GM12878 (cell line): ENCODE measurements at regions not wholly inside any gene's neighbourhood (a gene's known extent, or its start where the extent isn't known, plus 50 kb on each side); places are given as distances from the start of the nearest gene placed in this dataset.

Experiments
- ATAC-seq: fragments of 200-7000 bp; cut with Tn5 transposase; 3 replicates; pipeline ENCODE4 v1.9.1; 2020; ENCODE audit warnings: mild to moderate bottlenecking, moderate library complexity
- BruUV-seq: library from RNA; stranded (reverse); fragments of 400-500 nt; replicated peaks from 2 replicates; lab custom pipeline; 2021; lab: Mats Ljungman, UMichigan
- CTCF ChIA-PET: fragments of 300-600 bp; sonication (Branson Sonifier 250); formaldehyde crosslinking; extraction: SDS; loops from one replicate; lab custom pipeline; 2021; ENCODE audit warnings: inconsistent platforms; lab: Yijun Ruan, JAX
- POLR2A ChIA-PET: fragments of 350-600 bp; formaldehyde crosslinking; extraction: SDS; loops from one replicate; lab custom pipeline; 2021; ENCODE audit warnings: inconsistent platforms; lab: Charles Lee
- RAD21 ChIA-PET: fragments of 300-600 bp; sonication (Branson Sonifier 250); formaldehyde crosslinking; loops from one replicate; lab custom pipeline; 2023; ENCODE audit warnings: antibody characterized with exemption; ENCODE audit not compliant: unreplicated experiment; lab: Charles Lee
- SMC1A ChIA-PET: fragments of 300-600 bp; sonication (Branson Sonifier 250); formaldehyde crosslinking; loops from one replicate; lab custom pipeline; 2023; ENCODE audit not compliant: unreplicated experiment, uncharacterized antibody; lab: Charles Lee
- DNase-seq: peaks from one replicate; pipeline ENCODE4 v3.0.0-alpha.2; 2011; ENCODE audit warnings: low read depth, low spot score
- FAIRE-seq: peaks from 3 replicates; lab custom pipeline; 2011; peaks lifted over from hg19 to GRCh38; lab: Jason Lieb, UNC
- H2AFZ ChIP-seq: 2 replicates; pipeline ENCODE4 v1.6.0; 2011; ENCODE audit warnings: low read depth, low read length, control low read depth; ENCODE audit not compliant: control insufficient read depth
- H3K27ac ChIP-seq: 2 replicates; pipeline ENCODE4 v1.5.1; 2011; ENCODE audit warnings: control low read depth; ENCODE audit not compliant: control insufficient read depth, insufficient read depth
- H3K27me3 ChIP-seq, 2 experiments: replicated peaks in 1 of 2; 2 replicates each; pipeline versions ENCODE4 v1.6.0 to v1.6.1; 2011; ENCODE audit warnings: low read length in 1 of 2; ENCODE audit not compliant: control insufficient read depth in 2 of 2, insufficient read depth in 2 of 2
- H3K36me3 ChIP-seq, 2 experiments: 2 replicates each; pipeline ENCODE4 v1.5.1; 2011; ENCODE audit warnings: low read length in 1 of 2; ENCODE audit not compliant: control insufficient read depth in 2 of 2, insufficient read depth in 2 of 2
- H3K4me1 ChIP-seq: 2 replicates; pipeline ENCODE4 v1.6.1; 2011; ENCODE audit warnings: mild to moderate bottlenecking, low read length, moderate library complexity, mixed read lengths; ENCODE audit not compliant: control insufficient read depth, insufficient read depth
- H3K4me2 ChIP-seq: 2 replicates; pipeline ENCODE4 v1.6.0; 2011; ENCODE audit warnings: control low read depth; ENCODE audit not compliant: control insufficient read depth, insufficient read depth
- H3K4me3 ChIP-seq: fragments of 200-600 bp; sonication (generic); 2 replicates; pipeline ENCODE4 v1.5.1; 2016
- H3K79me2 ChIP-seq: 2 replicates; pipeline ENCODE4 v1.6.0; 2011; ENCODE audit warnings: low read length; ENCODE audit not compliant: control insufficient read depth, insufficient read depth
- H3K9ac ChIP-seq: 2 replicates; pipeline ENCODE4 v1.8.0; 2011; ENCODE audit warnings: low read length, control low read depth, mixed read lengths; ENCODE audit not compliant: control insufficient read depth, insufficient read depth
- H3K9me3 ChIP-seq: replicated peaks from 3 replicates; pipeline ENCODE4 v1.5.1; 2011; ENCODE audit warnings: mild to moderate bottlenecking, low read length; ENCODE audit not compliant: control insufficient read depth, insufficient read depth
- H4K20me1 ChIP-seq: 2 replicates; pipeline ENCODE4 v1.6.0; 2011; ENCODE audit not compliant: control insufficient read depth, insufficient read depth
- BACH1 ChIP-seq: fragments of 450-650 bp; IDR thresholded peaks from 2 replicates; pipeline ENCODE4 v1.6.1; 2017; ENCODE audit warnings: mild to moderate bottlenecking, borderline replicate concordance
- EED ChIP-seq: sonication (generic); IDR thresholded peaks from 2 replicates; pipeline ENCODE4 v1.6.1; 2016; ENCODE audit warnings: antibody characterized with exemption, low read depth
- EP300 ChIP-seq, 2 experiments: fragments of 150-350 bp in 1 of 2; IDR thresholded peaks; 2 replicates each; pipeline ENCODE4 v1.6.1; 2011 to 2012; ENCODE audit warnings: low read depth in 2 of 2, low read length in 2 of 2, borderline replicate concordance in 1 of 2, improper control_type of control experiment in 1 of 2, inconsistent platforms in 1 of 2; ENCODE audit not compliant: control insufficient read depth in 1 of 2
- HDGF ChIP-seq: fragments of 450-650 bp; IDR thresholded peaks from 2 replicates; pipeline ENCODE4 v1.6.1; 2016; ENCODE audit warnings: antibody characterized with exemption
- MYC ChIP-seq: IDR thresholded peaks from 2 replicates; pipeline ENCODE4 v1.6.1; 2011; ENCODE audit warnings: mild to moderate bottlenecking, low read length, moderate library complexity, inconsistent platforms; ENCODE audit not compliant: insufficient read depth, insufficient replicate concordance, insufficient read length, severe bottlenecking
- NFYB ChIP-seq: IDR thresholded peaks from 2 replicates; pipeline ENCODE4 v1.6.1; 2011; ENCODE audit warnings: low read depth, mild to moderate bottlenecking, low read length, improper control_type of control experiment, moderate library complexity; ENCODE audit not compliant: insufficient read depth
- POU2F2 ChIP-seq: IDR thresholded peaks from 3 replicates; pipeline ENCODE4 v1.6.1; 2011; ENCODE audit warnings: low read depth, mild to moderate bottlenecking, low read length, borderline replicate concordance
- RUNX3 ChIP-seq: IDR thresholded peaks from 2 replicates; pipeline ENCODE4 v1.6.1; 2012; ENCODE audit warnings: low read length, inconsistent platforms
- SMAD5 ChIP-seq: IDR thresholded peaks from 2 replicates; pipeline ENCODE4 v1.6.1; 2016; ENCODE audit warnings: antibody characterized with exemption, low read depth
- STAT1 ChIP-seq: fragments of 450-650 bp; conservative IDR thresholded peaks from 2 replicates; pipeline ENCODE4 v1.6.1; 2014; ENCODE audit warnings: antibody characterized with exemption, mild to moderate bottlenecking
- STAT3 ChIP-seq: IDR thresholded peaks from 2 replicates; pipeline ENCODE4 v1.6.1; 2011; ENCODE audit warnings: low read depth, low read length, improper control_type of control experiment
- SUZ12 ChIP-seq: fragments of 200-600 bp; sonication (generic); IDR thresholded peaks from one replicate; pipeline ENCODE4 v1.6.1; 2018; ENCODE audit warnings: antibody characterized with exemption, mild to moderate bottlenecking; ENCODE audit not compliant: unreplicated experiment
- TAF1 ChIP-seq: IDR thresholded peaks from 2 replicates; pipeline ENCODE4 v1.6.1; 2011; ENCODE audit warnings: mild to moderate bottlenecking, low read depth, low read length, borderline replicate concordance
- ZSCAN29 ChIP-seq: fragments of 450-650 bp; IDR thresholded peaks from 2 replicates; pipeline ENCODE4 v1.6.1; 2017; ENCODE audit warnings: mild to moderate bottlenecking, moderate library complexity
- WGBS: methylation state at CpG from one replicate; pipeline ENCODE4 v1.1.6; 2016; ENCODE audit warnings: low lambda C conversion rate; ENCODE audit not compliant: insufficient replicate concordance, insufficient coverage; ENCODE audit errors: missing lambda C conversion rate; 5-methylcytosine and 5-hydroxymethylcytosine counted together
- in situ Hi-C: fragments of 300-500 bp; cut with MboI; formaldehyde crosslinking; loops from 9 replicates; pipeline ENCODE4 v1.14.3; 2018; ENCODE audit warnings: mixed read lengths
- intact Hi-C: fragments of 100-400 bp; cut with micrococcal nuclease; formaldehyde crosslinking; loops from one replicate; pipeline ENCODE4 v1.14.2; 2022; ENCODE audit not compliant: unreplicated experiment
- TF ChIP-seq, protein P1 (sequence below): fragments of 450-650 bp; formaldehyde crosslinking; IDR thresholded peaks from 2 replicates; pipeline ENCODE4 v1.5.0; 2022; ENCODE audit warnings: mild to moderate bottlenecking, missing genetic modification characterization
- TF ChIP-seq, protein P2 (sequence below): fragments of 450-650 bp; conservative IDR thresholded peaks from 2 replicates; pipeline ENCODE4 v1.6.1; 2017; ENCODE audit warnings: mild to moderate bottlenecking, moderate library complexity
- TF ChIP-seq, protein P3 (sequence below): fragments of 450-650 bp; IDR thresholded peaks from 2 replicates; pipeline ENCODE4 v1.6.1; 2017; ENCODE audit warnings: low read depth, mild to moderate bottlenecking, moderate library complexity

DNA sequence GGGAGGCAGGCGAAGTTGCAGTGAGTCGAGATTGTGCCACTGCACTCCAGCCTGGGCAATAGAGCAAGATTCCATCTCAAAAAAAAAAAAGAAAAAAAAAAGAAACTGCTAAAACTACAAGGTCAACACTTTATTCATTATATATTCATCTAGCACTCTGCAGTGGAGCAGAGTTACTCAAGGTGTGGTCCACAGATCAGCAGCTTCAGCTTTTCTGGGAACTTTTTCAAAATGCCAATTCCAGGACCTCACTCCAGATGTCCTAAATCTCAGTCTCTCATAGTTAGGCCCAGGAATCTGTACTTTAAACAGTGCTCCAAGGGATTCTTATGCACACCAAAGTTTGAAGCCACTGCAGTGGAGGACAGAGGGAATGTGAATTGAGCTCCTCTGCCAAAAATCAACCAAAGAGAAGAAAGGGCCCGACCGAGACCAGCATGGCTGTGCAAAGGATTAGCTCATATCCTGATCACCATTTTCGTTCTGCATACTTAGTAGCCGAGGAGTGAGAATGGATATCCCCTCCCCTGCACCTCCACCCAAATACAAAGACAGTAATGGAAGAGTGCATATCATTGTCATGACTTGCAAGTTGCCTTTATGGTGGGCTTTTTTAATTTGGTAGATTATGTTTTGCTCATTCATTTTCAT is 201.9 kb downstream of the MEX3B start:
- Histone ChIP-seq H3K4me1 (peaks cover 8% of the 10 kb centered on the region; the same call in 1 of the 2 replicates), H3K4me2 (no peak overlapping the region), H3K36me3 (no peaks in the 10 kb centered on the region), H3K79me2 (no peaks in the 10 kb centered on the region), H3K27me3 (no peaks in the 10 kb centered on the region), H3K27ac (no peak overlapping the region), H4K20me1 (no peaks in the 10 kb centered on the region), H3K4me3 (no peak overlapping the region), H2AFZ (no peak overlapping the region), H3K9ac (no peak overlapping the region), H3K9me3 (no peaks in the 10 kb centered on the region)
- ChIA-PET CTCF (no interaction called here), SMC1A (no interaction called here), RAD21 (no interaction called here), POLR2A (interaction anchor here (0.7 kb wide), 1 partner anchor 1000 kb away, joined by 5 read pairs; no protein-coding TSS in a partner anchor)
- FAIRE-seq (no peak), ATAC-seq (no peak), DNase-seq (no peak)
- 65% methylated on average over 6 of the region's 6 CpGs for WGBS
- BruUV-seq: no TSS peak
- intact Hi-C loops (no loop called here), in situ Hi-C loops (no loop called here)
- no peak for TF ChIP-seq STAT3
- TF ChIP-seq HDGF: no peak
- TF ChIP-seq POU2F2: no peak
- TF ChIP-seq RUNX3: no peak
- TF ChIP-seq, protein P1, sequence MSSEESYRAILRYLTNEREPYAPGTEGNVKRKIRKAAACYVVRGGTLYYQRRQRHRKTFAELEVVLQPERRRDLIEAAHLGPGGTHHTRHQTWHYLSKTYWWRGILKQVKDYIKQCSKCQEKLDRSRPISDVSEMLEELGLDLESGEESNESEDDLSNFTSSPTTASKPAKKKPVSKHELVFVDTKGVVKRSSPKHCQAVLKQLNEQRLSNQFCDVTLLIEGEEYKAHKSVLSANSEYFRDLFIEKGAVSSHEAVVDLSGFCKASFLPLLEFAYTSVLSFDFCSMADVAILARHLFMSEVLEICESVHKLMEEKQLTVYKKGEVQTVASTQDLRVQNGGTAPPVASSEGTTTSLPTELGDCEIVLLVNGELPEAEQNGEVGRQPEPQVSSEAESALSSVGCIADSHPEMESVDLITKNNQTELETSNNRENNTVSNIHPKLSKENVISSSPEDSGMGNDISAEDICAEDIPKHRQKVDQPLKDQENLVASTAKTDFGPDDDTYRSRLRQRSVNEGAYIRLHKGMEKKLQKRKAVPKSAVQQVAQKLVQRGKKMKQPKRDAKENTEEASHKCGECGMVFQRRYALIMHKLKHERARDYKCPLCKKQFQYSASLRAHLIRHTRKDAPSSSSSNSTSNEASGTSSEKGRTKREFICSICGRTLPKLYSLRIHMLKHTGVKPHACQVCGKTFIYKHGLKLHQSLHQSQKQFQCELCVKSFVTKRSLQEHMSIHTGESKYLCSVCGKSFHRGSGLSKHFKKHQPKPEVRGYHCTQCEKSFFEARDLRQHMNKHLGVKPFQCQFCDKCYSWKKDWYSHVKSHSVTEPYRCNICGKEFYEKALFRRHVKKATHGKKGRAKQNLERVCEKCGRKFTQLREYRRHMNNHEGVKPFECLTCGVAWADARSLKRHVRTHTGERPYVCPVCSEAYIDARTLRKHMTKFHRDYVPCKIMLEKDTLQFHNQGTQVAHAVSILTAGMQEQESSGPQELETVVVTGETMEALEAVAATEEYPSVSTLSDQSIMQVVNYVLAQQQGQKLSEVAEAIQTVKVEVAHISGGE (CRISPR knock-in tag): no peak
- no peak for TF ChIP-seq STAT1
- no peak for TF ChIP-seq NFYB
- TF ChIP-seq MYC: no peak
- TF ChIP-seq, protein P2, sequence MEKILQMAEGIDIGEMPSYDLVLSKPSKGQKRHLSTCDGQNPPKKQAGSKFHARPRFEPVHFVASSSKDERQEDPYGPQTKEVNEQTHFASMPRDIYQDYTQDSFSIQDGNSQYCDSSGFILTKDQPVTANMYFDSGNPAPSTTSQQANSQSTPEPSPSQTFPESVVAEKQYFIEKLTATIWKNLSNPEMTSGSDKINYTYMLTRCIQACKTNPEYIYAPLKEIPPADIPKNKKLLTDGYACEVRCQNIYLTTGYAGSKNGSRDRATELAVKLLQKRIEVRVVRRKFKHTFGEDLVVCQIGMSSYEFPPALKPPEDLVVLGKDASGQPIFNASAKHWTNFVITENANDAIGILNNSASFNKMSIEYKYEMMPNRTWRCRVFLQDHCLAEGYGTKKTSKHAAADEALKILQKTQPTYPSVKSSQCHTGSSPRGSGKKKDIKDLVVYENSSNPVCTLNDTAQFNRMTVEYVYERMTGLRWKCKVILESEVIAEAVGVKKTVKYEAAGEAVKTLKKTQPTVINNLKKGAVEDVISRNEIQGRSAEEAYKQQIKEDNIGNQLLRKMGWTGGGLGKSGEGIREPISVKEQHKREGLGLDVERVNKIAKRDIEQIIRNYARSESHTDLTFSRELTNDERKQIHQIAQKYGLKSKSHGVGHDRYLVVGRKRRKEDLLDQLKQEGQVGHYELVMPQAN: no peak
- TF ChIP-seq, protein P3, sequence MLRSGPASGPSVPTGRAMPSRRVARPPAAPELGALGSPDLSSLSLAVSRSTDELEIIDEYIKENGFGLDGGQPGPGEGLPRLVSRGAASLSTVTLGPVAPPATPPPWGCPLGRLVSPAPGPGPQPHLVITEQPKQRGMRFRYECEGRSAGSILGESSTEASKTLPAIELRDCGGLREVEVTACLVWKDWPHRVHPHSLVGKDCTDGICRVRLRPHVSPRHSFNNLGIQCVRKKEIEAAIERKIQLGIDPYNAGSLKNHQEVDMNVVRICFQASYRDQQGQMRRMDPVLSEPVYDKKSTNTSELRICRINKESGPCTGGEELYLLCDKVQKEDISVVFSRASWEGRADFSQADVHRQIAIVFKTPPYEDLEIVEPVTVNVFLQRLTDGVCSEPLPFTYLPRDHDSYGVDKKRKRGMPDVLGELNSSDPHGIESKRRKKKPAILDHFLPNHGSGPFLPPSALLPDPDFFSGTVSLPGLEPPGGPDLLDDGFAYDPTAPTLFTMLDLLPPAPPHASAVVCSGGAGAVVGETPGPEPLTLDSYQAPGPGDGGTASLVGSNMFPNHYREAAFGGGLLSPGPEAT: no peak
- TF ChIP-seq SUZ12: no peak
- no peak for TF ChIP-seq EP300 (IDR thresholded peaks at IDR 0.05; ENCODE audit: borderline replicate concordance in 1 of 2, control insufficient read depth in 1 of 2, low read depth in 2 of 2, low read length in 2 of 2)
- TF ChIP-seq SMAD5: no peak
- TF ChIP-seq ZSCAN29: no peak
- no peak for TF ChIP-seq BACH1
- no peak for TF ChIP-seq TAF1
- no peak for TF ChIP-seq EED
